HCT116 (cell line): ENCODE measurements at regions not wholly inside any gene's neighbourhood (a gene's known extent, or its start where the extent isn't known, plus 50 kb on each side); places are given as distances from the start of the nearest gene placed in this dataset.

Experiments
- ATAC-seq: fragments of 200-7000 bp; cut with Tn5 transposase; 2 replicates; pipeline ENCODE4 v1.9.1; 2020; ENCODE audit warnings: mild to moderate bottlenecking, moderate library complexity
- BruUV-seq: library from RNA; stranded (reverse); fragments of 400-500 nt; replicated peaks from 2 replicates; lab custom pipeline; 2021; lab: Mats Ljungman, UMichigan
- CTCF ChIA-PET: fragments of 300-600 bp; sonication (Branson Sonifier 250); formaldehyde crosslinking; loops from one replicate; lab custom pipeline; 2021; ENCODE audit warnings: antibody characterized with exemption; lab: Charles Lee
- POLR2A ChIA-PET: fragments of 300-600, 350-600 bp; sonication (Branson Sonifier 250); formaldehyde crosslinking; loops from one replicate; lab custom pipeline; 2021; ENCODE audit warnings: antibody characterized with exemption; lab: Charles Lee
- RAD21 ChIA-PET, 2 experiments: fragments of 300-600 bp; sonication (Branson Sonifier 250); formaldehyde crosslinking; loops; one replicate each; lab custom pipeline; 2023; ENCODE audit warnings: low total read pairs in 2 of 2; ENCODE audit not compliant: uncharacterized antibody in 2 of 2, unreplicated experiment in 2 of 2, low non-redundant PET in 1 of 2; lab: Charles Lee
- DNase-seq: peaks from one replicate; pipeline ENCODE4 v3.0.0-alpha.2; 2010; ENCODE audit warnings: low read depth, low spot score
- H2AFZ ChIP-seq: fragments of 200-600 bp; shearing (Covaris generic), sonication (generic); 2 replicates; pipeline ENCODE4 v1.6.1; 2017; ENCODE audit warnings: low read depth, mixed run types, mixed read lengths, antibody characterized with exemption, low read length; ENCODE audit not compliant: poor library complexity, severe bottlenecking
- H3K27ac ChIP-seq: 2 replicates; pipeline ENCODE4 v1.5.1; 2012; ENCODE audit warnings: low read depth, low read length
- H3K27me3 ChIP-seq: fragments of 200-600 bp; sonication (generic); 2 replicates; pipeline ENCODE4 v1.6.1; 2016; ENCODE audit warnings: mixed run types, low read length, mixed read lengths; ENCODE audit not compliant: insufficient read depth
- H3K36me3 ChIP-seq, 2 experiments: fragments of 200-500 bp in 1 of 2; fragments of 200-600 bp in 1 of 2; sonication (Bioruptor generic) in 1 of 2; sonication (generic) in 1 of 2; 2 replicates each; pipeline versions ENCODE4 v1.5.1 to v1.6.1; 2014 to 2016; ENCODE audit warnings: low read length in 2 of 2, inconsistent platforms in 1 of 2, mixed read lengths in 1 of 2, mixed run types in 1 of 2; ENCODE audit not compliant: insufficient read depth in 2 of 2, control insufficient read depth in 1 of 2
- H3K4me1 ChIP-seq, 2 experiments: fragments of 200-600 bp in 1 of 2; sonication (generic) in 1 of 2; 2 replicates each; pipeline versions ENCODE4 v1.5.1 to v1.6.1; 2012 to 2017; ENCODE audit warnings: low read length in 2 of 2, inconsistent platforms in 1 of 2, mild to moderate bottlenecking in 1 of 2, mixed read lengths in 1 of 2, mixed run types in 1 of 2, moderate library complexity in 1 of 2; ENCODE audit not compliant: insufficient read depth in 2 of 2, control insufficient read depth in 1 of 2
- H3K4me2 ChIP-seq: fragments of 200-600 bp; sonication (generic); 2 replicates; pipeline ENCODE4 v1.6.1; 2017; ENCODE audit warnings: mixed run types, low read length, mixed read lengths
- H3K4me3 ChIP-seq, 2 experiments: fragments of 200-600 bp in 1 of 2; sonication (generic) in 1 of 2; replicated peaks in 1 of 2; 2 replicates each; pipeline ENCODE4 v1.5.1; 2011 to 2016; ENCODE audit warnings: low read length in 2 of 2, control low read depth in 1 of 2, low read depth in 1 of 2, mild to moderate bottlenecking in 1 of 2, mixed read lengths in 1 of 2, mixed run types in 1 of 2
- H3K79me2 ChIP-seq: fragments of 200-600 bp; sonication (generic); 2 replicates; pipeline ENCODE4 v1.6.1; 2017; ENCODE audit warnings: mild to moderate bottlenecking, mixed run types, low read length, moderate library complexity, mixed read lengths; ENCODE audit not compliant: insufficient read depth
- H3K9ac ChIP-seq: fragments of 200-600 bp; sonication (generic); 2 replicates; pipeline ENCODE4 v1.6.1; 2016; ENCODE audit warnings: low read length, mixed read lengths
- H3K9me2 ChIP-seq: fragments of 200-600 bp; sonication (generic), shearing (Covaris generic); 2 replicates; pipeline ENCODE4 v1.6.1; 2017; ENCODE audit warnings: mixed run types, mild to moderate bottlenecking, moderate library complexity; ENCODE audit not compliant: insufficient read depth
- H3K9me3 ChIP-seq, 2 experiments: fragments of 200-500 bp in 1 of 2; fragments of 200-600 bp in 1 of 2; sonication (Bioruptor generic) in 1 of 2; sonication (generic) in 1 of 2; 2 replicates each; pipeline ENCODE4 v1.6.1; 2014 to 2017; ENCODE audit warnings: low read length in 2 of 2, mixed read lengths in 2 of 2, inconsistent platforms in 1 of 2, low read depth in 1 of 2, mild to moderate bottlenecking in 1 of 2, mixed run types in 1 of 2, moderate library complexity in 1 of 2; ENCODE audit not compliant: control insufficient read depth in 1 of 2, insufficient read depth in 1 of 2
- H4K20me1 ChIP-seq: fragments of 200-600 bp; sonication (generic), shearing (Covaris generic); 2 replicates; pipeline ENCODE4 v1.6.1; 2017; ENCODE audit warnings: mixed run types, mild to moderate bottlenecking, moderate library complexity; ENCODE audit not compliant: insufficient read depth
- CBX3 ChIP-seq: IDR thresholded peaks from 2 replicates; pipeline ENCODE4 v1.6.1; 2012; ENCODE audit warnings: low read depth
- CEBPB ChIP-seq: IDR thresholded peaks from 2 replicates; pipeline ENCODE4 v1.6.1; 2012; ENCODE audit warnings: low read depth
- EGR1 ChIP-seq: IDR thresholded peaks from 2 replicates; pipeline ENCODE4 v1.6.1; 2012; ENCODE audit warnings: low read depth
- ELF1 ChIP-seq: IDR thresholded peaks from 2 replicates; pipeline ENCODE4 v1.6.1; 2012; ENCODE audit warnings: low read depth, borderline replicate concordance
- EZH2 ChIP-seq: fragments of 200-600 bp; sonication (generic); IDR thresholded peaks from 2 replicates; pipeline ENCODE4 v1.6.1; 2017; ENCODE audit warnings: antibody characterized with exemption, mixed run types
- EZH2phosphoT487 ChIP-seq: fragments of 200-600 bp; IDR thresholded peaks from 2 replicates; pipeline ENCODE4 v1.6.1; 2018; ENCODE audit warnings: antibody characterized with exemption, borderline replicate concordance
- FOSL1 ChIP-seq: IDR thresholded peaks from 2 replicates; pipeline ENCODE4 v1.6.1; 2012; ENCODE audit warnings: low read depth
- MAX ChIP-seq: IDR thresholded peaks from 2 replicates; pipeline ENCODE4 v1.6.1; 2012
- POLR2AphosphoS5 ChIP-seq: IDR thresholded peaks from 2 replicates; pipeline ENCODE4 v1.6.1; 2011; ENCODE audit warnings: mild to moderate bottlenecking, low read depth, low read length, moderate library complexity
- SIN3A ChIP-seq: IDR thresholded peaks from 2 replicates; pipeline ENCODE4 v1.6.1; 2012; ENCODE audit warnings: low read depth
- SP1 ChIP-seq: IDR thresholded peaks from 2 replicates; pipeline ENCODE4 v1.6.1; 2012; ENCODE audit warnings: low read depth
- SRF ChIP-seq: IDR thresholded peaks from 2 replicates; pipeline ENCODE4 v1.6.1; 2012; ENCODE audit warnings: low read depth
- TCF7L2 ChIP-seq: IDR thresholded peaks from 2 replicates; pipeline ENCODE4 v1.7.0; 2011; ENCODE audit warnings: borderline replicate concordance, inconsistent platforms; ENCODE audit not compliant: insufficient read depth, insufficient read length; ENCODE audit errors: extremely low read depth
- YY1 ChIP-seq: IDR thresholded peaks from 2 replicates; pipeline ENCODE4 v1.6.1; 2011; ENCODE audit warnings: low read length, low read depth, moderate library complexity, mild to moderate bottlenecking; ENCODE audit not compliant: insufficient replicate concordance; ENCODE audit errors: extremely low read depth
- ZFX ChIP-seq: fragments of 450-650 bp; IDR thresholded peaks from 2 replicates; pipeline ENCODE4 v1.6.1; 2017
- ZNF274 ChIP-seq: fragments of 200-500 bp; sonication (Bioruptor generic); IDR thresholded peaks from 2 replicates; pipeline ENCODE4 v1.6.1; 2014; ENCODE audit warnings: mild to moderate bottlenecking, low read depth, low read length, inconsistent platforms
- intact Hi-C: fragments of 100-400 bp; cut with micrococcal nuclease; formaldehyde crosslinking; loops from 2 replicates; pipeline ENCODE4 v1.10.0; 2022
- TF ChIP-seq, protein P1 (sequence below): IDR thresholded peaks from 2 replicates; pipeline ENCODE4 v1.6.1; 2012; ENCODE audit warnings: low read depth
- TF ChIP-seq, protein P2 (sequence below): IDR thresholded peaks from 2 replicates; pipeline ENCODE4 v1.6.1; 2012

DNA sequence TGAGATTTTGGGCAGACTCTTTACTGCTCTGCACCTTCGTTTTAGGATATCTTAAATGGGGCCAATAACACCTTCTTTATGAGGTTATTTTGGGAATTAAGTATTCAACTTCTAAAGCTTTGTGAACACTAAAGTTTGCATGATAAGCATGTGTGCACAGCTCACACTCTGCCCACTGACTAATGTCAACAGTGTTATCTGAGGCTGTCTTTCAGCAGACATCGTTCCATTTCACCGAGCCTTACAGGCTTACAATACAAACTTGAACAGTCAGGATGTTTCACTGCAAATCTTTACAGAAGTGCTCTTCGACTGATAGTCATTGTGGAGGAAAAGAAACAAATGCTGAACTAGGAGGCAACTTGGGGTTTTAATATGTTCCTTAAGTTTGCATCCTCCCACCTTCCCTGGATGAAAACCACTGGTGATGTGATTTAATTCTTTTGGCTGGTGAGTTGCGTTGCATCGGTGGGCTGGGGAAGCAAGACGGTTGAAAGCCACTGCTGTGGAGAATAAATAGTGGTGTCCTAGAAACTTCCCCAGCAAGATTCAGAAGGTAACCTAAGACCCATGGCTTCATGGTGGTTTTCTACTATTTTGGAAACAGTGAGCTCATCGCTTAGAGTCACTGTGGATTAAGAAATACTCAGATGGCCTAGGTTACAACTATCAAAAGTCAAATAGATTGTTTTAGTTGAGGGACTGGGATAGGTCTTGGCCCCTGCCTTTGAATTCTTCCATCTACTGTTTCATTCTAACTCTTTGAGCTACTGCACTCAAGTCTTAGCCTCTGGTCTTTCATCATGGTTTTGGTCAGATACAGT, 167.2 kb upstream of the MAP3K7 start (continued):
- TF ChIP-seq ZNF274, result no peak

GRCh38 chr6:90739802-90740201, 152.9 kb upstream of the MAP3K7 start:
- Histone ChIP-seq H3K9me3 (no peaks in the 10 kb centered on the region), H3K4me3 (no peak overlapping the region), H3K36me3 (no peaks in the 10 kb centered on the region), H2AFZ (no peak overlapping the region), H3K27ac (no peak overlapping the region), H3K9ac (no peak overlapping the region), H3K9me2 (no peaks in the 10 kb centered on the region), H3K4me2 (no peak overlapping the region), H3K27me3 (no peaks in the 10 kb centered on the region), H4K20me1 (no peaks in the 10 kb centered on the region), H3K4me1 (no peaks in the 10 kb centered on the region), H3K79me2 (no peaks in the 10 kb centered on the region)
- ATAC-seq (no peak), DNase-seq (no peak)
- POLR2A ChIA-PET, result no interaction called here
- RAD21 ChIA-PET, result no interaction called here
- CTCF ChIA-PET, result no interaction called here
- intact Hi-C loops, result no loop called here
- TF ChIP-seq FOSL1 (no peak), MAX (no peak), YY1 (no peak), SIN3A (no peak), EZH2phosphoT487 (no peak), CBX3 (no peak), SRF (no peak), TCF7L2 (no peak), POLR2AphosphoS5 (no peak), ELF1 (no peak), ZNF274 (no peak), EZH2 (no peak), CEBPB (no peak), EGR1 (no peak), ZFX (no peak), SP1 (no peak)
- TF ChIP-seq, protein P1, sequence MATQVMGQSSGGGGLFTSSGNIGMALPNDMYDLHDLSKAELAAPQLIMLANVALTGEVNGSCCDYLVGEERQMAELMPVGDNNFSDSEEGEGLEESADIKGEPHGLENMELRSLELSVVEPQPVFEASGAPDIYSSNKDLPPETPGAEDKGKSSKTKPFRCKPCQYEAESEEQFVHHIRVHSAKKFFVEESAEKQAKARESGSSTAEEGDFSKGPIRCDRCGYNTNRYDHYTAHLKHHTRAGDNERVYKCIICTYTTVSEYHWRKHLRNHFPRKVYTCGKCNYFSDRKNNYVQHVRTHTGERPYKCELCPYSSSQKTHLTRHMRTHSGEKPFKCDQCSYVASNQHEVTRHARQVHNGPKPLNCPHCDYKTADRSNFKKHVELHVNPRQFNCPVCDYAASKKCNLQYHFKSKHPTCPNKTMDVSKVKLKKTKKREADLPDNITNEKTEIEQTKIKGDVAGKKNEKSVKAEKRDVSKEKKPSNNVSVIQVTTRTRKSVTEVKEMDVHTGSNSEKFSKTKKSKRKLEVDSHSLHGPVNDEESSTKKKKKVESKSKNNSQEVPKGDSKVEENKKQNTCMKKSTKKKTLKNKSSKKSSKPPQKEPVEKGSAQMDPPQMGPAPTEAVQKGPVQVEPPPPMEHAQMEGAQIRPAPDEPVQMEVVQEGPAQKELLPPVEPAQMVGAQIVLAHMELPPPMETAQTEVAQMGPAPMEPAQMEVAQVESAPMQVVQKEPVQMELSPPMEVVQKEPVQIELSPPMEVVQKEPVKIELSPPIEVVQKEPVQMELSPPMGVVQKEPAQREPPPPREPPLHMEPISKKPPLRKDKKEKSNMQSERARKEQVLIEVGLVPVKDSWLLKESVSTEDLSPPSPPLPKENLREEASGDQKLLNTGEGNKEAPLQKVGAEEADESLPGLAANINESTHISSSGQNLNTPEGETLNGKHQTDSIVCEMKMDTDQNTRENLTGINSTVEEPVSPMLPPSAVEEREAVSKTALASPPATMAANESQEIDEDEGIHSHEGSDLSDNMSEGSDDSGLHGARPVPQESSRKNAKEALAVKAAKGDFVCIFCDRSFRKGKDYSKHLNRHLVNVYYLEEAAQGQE, result no peak
- TF ChIP-seq, protein P2, sequence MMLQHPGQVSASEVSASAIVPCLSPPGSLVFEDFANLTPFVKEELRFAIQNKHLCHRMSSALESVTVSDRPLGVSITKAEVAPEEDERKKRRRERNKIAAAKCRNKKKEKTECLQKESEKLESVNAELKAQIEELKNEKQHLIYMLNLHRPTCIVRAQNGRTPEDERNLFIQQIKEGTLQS, result no peak
- BruUV-seq, result no TSS peak
